HCT116 (cell line): ENCODE measurements at regions not wholly inside any gene's neighbourhood (a gene's known extent, or its start where the extent isn't known, plus 50 kb on each side); places are given as distances from the start of the nearest gene placed in this dataset.

Source experiments
- ATAC-seq: fragments of 200-7000 bp; cut with Tn5 transposase; 2 replicates; pipeline ENCODE4 v1.9.1; 2020; ENCODE audit warnings: mild to moderate bottlenecking, moderate library complexity
- BruUV-seq: library from RNA; stranded (reverse); fragments of 400-500 nt; replicated peaks from 2 replicates; lab custom pipeline; 2021; lab: Mats Ljungman, UMichigan
- CTCF ChIA-PET: fragments of 300-600 bp; sonication (Branson Sonifier 250); formaldehyde crosslinking; loops from one replicate; lab custom pipeline; 2021; ENCODE audit warnings: antibody characterized with exemption; lab: Charles Lee
- POLR2A ChIA-PET: fragments of 300-600, 350-600 bp; sonication (Branson Sonifier 250); formaldehyde crosslinking; loops from one replicate; lab custom pipeline; 2021; ENCODE audit warnings: antibody characterized with exemption; lab: Charles Lee
- RAD21 ChIA-PET, 2 experiments: fragments of 300-600 bp; sonication (Branson Sonifier 250); formaldehyde crosslinking; loops; one replicate each; lab custom pipeline; 2023; ENCODE audit warnings: low total read pairs in 2 of 2; ENCODE audit not compliant: uncharacterized antibody in 2 of 2, unreplicated experiment in 2 of 2, low non-redundant PET in 1 of 2; lab: Charles Lee
- DNase-seq: peaks from one replicate; pipeline ENCODE4 v3.0.0-alpha.2; 2010; ENCODE audit warnings: low read depth, low spot score
- H2AFZ ChIP-seq: fragments of 200-600 bp; shearing (Covaris generic), sonication (generic); 2 replicates; pipeline ENCODE4 v1.6.1; 2017; ENCODE audit warnings: low read depth, mixed run types, mixed read lengths, antibody characterized with exemption, low read length; ENCODE audit not compliant: poor library complexity, severe bottlenecking
- H3K27ac ChIP-seq: 2 replicates; pipeline ENCODE4 v1.5.1; 2012; ENCODE audit warnings: low read depth, low read length
- H3K27me3 ChIP-seq: fragments of 200-600 bp; sonication (generic); 2 replicates; pipeline ENCODE4 v1.6.1; 2016; ENCODE audit warnings: mixed run types, low read length, mixed read lengths; ENCODE audit not compliant: insufficient read depth
- H3K36me3 ChIP-seq, 2 experiments: fragments of 200-500 bp in 1 of 2; fragments of 200-600 bp in 1 of 2; sonication (Bioruptor generic) in 1 of 2; sonication (generic) in 1 of 2; 2 replicates each; pipeline versions ENCODE4 v1.5.1 to v1.6.1; 2014 to 2016; ENCODE audit warnings: low read length in 2 of 2, inconsistent platforms in 1 of 2, mixed read lengths in 1 of 2, mixed run types in 1 of 2; ENCODE audit not compliant: insufficient read depth in 2 of 2, control insufficient read depth in 1 of 2
- H3K4me1 ChIP-seq, 2 experiments: fragments of 200-600 bp in 1 of 2; sonication (generic) in 1 of 2; 2 replicates each; pipeline versions ENCODE4 v1.5.1 to v1.6.1; 2012 to 2017; ENCODE audit warnings: low read length in 2 of 2, inconsistent platforms in 1 of 2, mild to moderate bottlenecking in 1 of 2, mixed read lengths in 1 of 2, mixed run types in 1 of 2, moderate library complexity in 1 of 2; ENCODE audit not compliant: insufficient read depth in 2 of 2, control insufficient read depth in 1 of 2
- H3K4me2 ChIP-seq: fragments of 200-600 bp; sonication (generic); 2 replicates; pipeline ENCODE4 v1.6.1; 2017; ENCODE audit warnings: mixed run types, low read length, mixed read lengths
- H3K4me3 ChIP-seq, 2 experiments: fragments of 200-600 bp in 1 of 2; sonication (generic) in 1 of 2; replicated peaks in 1 of 2; 2 replicates each; pipeline ENCODE4 v1.5.1; 2011 to 2016; ENCODE audit warnings: low read length in 2 of 2, control low read depth in 1 of 2, low read depth in 1 of 2, mild to moderate bottlenecking in 1 of 2, mixed read lengths in 1 of 2, mixed run types in 1 of 2
- H3K79me2 ChIP-seq: fragments of 200-600 bp; sonication (generic); 2 replicates; pipeline ENCODE4 v1.6.1; 2017; ENCODE audit warnings: mild to moderate bottlenecking, mixed run types, low read length, moderate library complexity, mixed read lengths; ENCODE audit not compliant: insufficient read depth
- H3K9ac ChIP-seq: fragments of 200-600 bp; sonication (generic); 2 replicates; pipeline ENCODE4 v1.6.1; 2016; ENCODE audit warnings: low read length, mixed read lengths
- H3K9me2 ChIP-seq: fragments of 200-600 bp; sonication (generic), shearing (Covaris generic); 2 replicates; pipeline ENCODE4 v1.6.1; 2017; ENCODE audit warnings: mixed run types, mild to moderate bottlenecking, moderate library complexity; ENCODE audit not compliant: insufficient read depth
- H3K9me3 ChIP-seq, 2 experiments: fragments of 200-500 bp in 1 of 2; fragments of 200-600 bp in 1 of 2; sonication (Bioruptor generic) in 1 of 2; sonication (generic) in 1 of 2; 2 replicates each; pipeline ENCODE4 v1.6.1; 2014 to 2017; ENCODE audit warnings: low read length in 2 of 2, mixed read lengths in 2 of 2, inconsistent platforms in 1 of 2, low read depth in 1 of 2, mild to moderate bottlenecking in 1 of 2, mixed run types in 1 of 2, moderate library complexity in 1 of 2; ENCODE audit not compliant: control insufficient read depth in 1 of 2, insufficient read depth in 1 of 2
- H4K20me1 ChIP-seq: fragments of 200-600 bp; sonication (generic), shearing (Covaris generic); 2 replicates; pipeline ENCODE4 v1.6.1; 2017; ENCODE audit warnings: mixed run types, mild to moderate bottlenecking, moderate library complexity; ENCODE audit not compliant: insufficient read depth
- ATF3 ChIP-seq: IDR thresholded peaks from 2 replicates; pipeline ENCODE4 v1.6.1; 2012
- CBX3 ChIP-seq: IDR thresholded peaks from 2 replicates; pipeline ENCODE4 v1.6.1; 2012; ENCODE audit warnings: low read depth
- CEBPB ChIP-seq: IDR thresholded peaks from 2 replicates; pipeline ENCODE4 v1.6.1; 2012; ENCODE audit warnings: low read depth
- ELF1 ChIP-seq: IDR thresholded peaks from 2 replicates; pipeline ENCODE4 v1.6.1; 2012; ENCODE audit warnings: low read depth, borderline replicate concordance
- EZH2 ChIP-seq: fragments of 200-600 bp; sonication (generic); IDR thresholded peaks from 2 replicates; pipeline ENCODE4 v1.6.1; 2017; ENCODE audit warnings: antibody characterized with exemption, mixed run types
- FOSL1 ChIP-seq: IDR thresholded peaks from 2 replicates; pipeline ENCODE4 v1.6.1; 2012; ENCODE audit warnings: low read depth
- POLR2A ChIP-seq: IDR thresholded peaks from 2 replicates; pipeline ENCODE4 v1.7.0; 2011; ENCODE audit warnings: borderline replicate concordance; ENCODE audit not compliant: insufficient read depth, insufficient read length; ENCODE audit errors: extremely low read depth
- POLR2AphosphoS5 ChIP-seq: IDR thresholded peaks from 2 replicates; pipeline ENCODE4 v1.6.1; 2011; ENCODE audit warnings: mild to moderate bottlenecking, low read depth, low read length, moderate library complexity
- RAD21 ChIP-seq: IDR thresholded peaks from 2 replicates; pipeline ENCODE4 v1.6.1; 2012; ENCODE audit warnings: low read depth, mild to moderate bottlenecking
- REST ChIP-seq: IDR thresholded peaks from 2 replicates; pipeline ENCODE4 v1.6.1; 2012; ENCODE audit warnings: low read depth
- SIN3A ChIP-seq: IDR thresholded peaks from 2 replicates; pipeline ENCODE4 v1.6.1; 2012; ENCODE audit warnings: low read depth
- SP1 ChIP-seq: IDR thresholded peaks from 2 replicates; pipeline ENCODE4 v1.6.1; 2012; ENCODE audit warnings: low read depth
- TCF7L2 ChIP-seq: IDR thresholded peaks from 2 replicates; pipeline ENCODE4 v1.7.0; 2011; ENCODE audit warnings: borderline replicate concordance, inconsistent platforms; ENCODE audit not compliant: insufficient read depth, insufficient read length; ENCODE audit errors: extremely low read depth
- ZBTB33 ChIP-seq: IDR thresholded peaks from 2 replicates; pipeline ENCODE4 v1.6.1; 2011; ENCODE audit warnings: mild to moderate bottlenecking, low read length, moderate library complexity; ENCODE audit not compliant: insufficient replicate concordance; ENCODE audit errors: extremely low read depth
- ZFX ChIP-seq: fragments of 450-650 bp; IDR thresholded peaks from 2 replicates; pipeline ENCODE4 v1.6.1; 2017
- intact Hi-C: fragments of 100-400 bp; cut with micrococcal nuclease; formaldehyde crosslinking; loops from 2 replicates; pipeline ENCODE4 v1.10.0; 2022

- no peak overlapping the region for H3K9ac ChIP-seq
- RAD21 ChIA-PET = no interaction called here
- no peak overlapping the region for H2AFZ ChIP-seq
- H3K4me1 ChIP-seq = peaks cover 2 to 8% of the 10 kb centered on the region in 2 experiments
- no peak overlapping the region for H3K4me3 ChIP-seq
- no peaks in the 10 kb centered on the region for H3K79me2 ChIP-seq
- no peaks in the 10 kb centered on the region for H3K9me2 ChIP-seq
- no TSS peak for BruUV-seq
- H3K4me2 ChIP-seq = peak overlapping the region; percentile 33; the same call in 1 of the 2 replicates
- no peaks in the 10 kb centered on the region for H4K20me1 ChIP-seq
- H3K36me3 ChIP-seq = no peaks in the 10 kb centered on the region
- TF ChIP-seq FOSL1 (peak; percentile 15; the same call in 1 of the 2 replicates), ZFX (no peak)
- TF ChIP-seq, all 23 proteins: peak for 1
- ChIA-PET CTCF (interaction anchor here (1.0 kb wide), 1 partner anchor 256 kb away, joined by 3 read pairs; no protein-coding TSS in a partner anchor), POLR2A (no interaction called here)
- ATAC-seq (peak; percentile 42), DNase-seq (peak; percentile 4)
- H3K27ac ChIP-seq = no peak overlapping the region
- H3K27me3 ChIP-seq = peaks cover 63% of the 10 kb centered on the region
- intact Hi-C loops = no loop called here
- no peaks in the 10 kb centered on the region for H3K9me3 ChIP-seq
Observed at GRCh38 chr22:26894766-26895485, 237.5 kb downstream of the MIAT start.

- H4K20me1 ChIP-seq = no peaks in the 10 kb centered on the region
- H3K9me3 ChIP-seq = no peaks in the 10 kb centered on the region
- H3K79me2 ChIP-seq = no peaks in the 10 kb centered on the region
- H3K27ac ChIP-seq = no peak overlapping the region
- no peak overlapping the region for H3K9ac ChIP-seq
- RAD21 ChIA-PET = no interaction called here
- no peak overlapping the region for H3K4me2 ChIP-seq
- POLR2A ChIA-PET = no interaction called here
- no peak for DNase-seq
- H3K4me1 ChIP-seq = peaks cover 2 to 8% of the 10 kb centered on the region in 2 experiments
- intact Hi-C loops = no loop called here
- no TSS peak for BruUV-seq
- CTCF ChIA-PET = no interaction called here
- H3K4me3 ChIP-seq = no peak overlapping the region
- H3K36me3 ChIP-seq = no peaks in the 10 kb centered on the region
- no peaks in the 10 kb centered on the region for H3K9me2 ChIP-seq
- H3K27me3 ChIP-seq = peaks cover 71% of the 10 kb centered on the region
- H2AFZ ChIP-seq = no peak overlapping the region
- no peak for ATAC-seq
- TF ChIP-seq ZBTB33 (no peak), REST (no peak), RAD21 (no peak), FOSL1 (no peak), CEBPB (no peak), POLR2A (no peak), TCF7L2 (no peak), POLR2AphosphoS5 (no peak), SIN3A (no peak), CBX3 (no peak), SP1 (no peak), ZFX (no peak), ATF3 (no peak), EZH2 (no peak), ELF1 (no peak)
Observed at GRCh38 chr22:26897384-26897783, 240.0 kb downstream of the MIAT start.
